ENCODE measurements at regions not wholly inside any gene's neighbourhood (a gene's known extent, or its start where the extent isn't known, plus 50 kb on each side); places are given as distances from the start of the nearest gene placed in this dataset.
"Not testable (repeated sequence)": the region's sequence is repeated elsewhere in the genome, so short reads cannot be mapped to it uniquely, and the experiment has no call there.

- not testable (repeated sequence) for DNase-seq
Measured at GRCh38 chr5:71343994-71344393, 111.5 kb upstream of the BDP1 start.

DNA sequence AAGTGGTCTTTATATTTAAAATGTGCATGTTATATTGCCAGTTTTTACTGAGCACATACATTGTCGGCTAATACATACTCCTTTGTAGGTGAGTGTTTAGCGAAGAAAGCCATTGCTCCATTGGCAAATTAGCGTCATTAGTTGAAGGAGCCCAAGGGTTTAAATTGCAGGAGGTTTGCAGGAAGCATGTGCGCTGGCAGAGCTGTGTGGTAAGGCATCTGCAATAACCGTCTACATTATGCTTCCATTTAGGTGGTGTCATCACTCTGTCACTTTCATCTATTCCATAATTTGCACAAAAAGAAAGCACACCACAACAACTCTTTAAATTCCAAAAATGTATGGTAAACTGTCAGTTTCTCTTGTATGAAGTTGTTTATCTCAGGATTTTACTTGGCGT lies 82.8 kb upstream of the BDP1 start:
- DNase-seq, result peak; percentile 54

- not testable (repeated sequence) for DNase-seq
Measured at GRCh38 chr5:71373054-71373734, 82.3 kb upstream of the BDP1 start.

DNA sequence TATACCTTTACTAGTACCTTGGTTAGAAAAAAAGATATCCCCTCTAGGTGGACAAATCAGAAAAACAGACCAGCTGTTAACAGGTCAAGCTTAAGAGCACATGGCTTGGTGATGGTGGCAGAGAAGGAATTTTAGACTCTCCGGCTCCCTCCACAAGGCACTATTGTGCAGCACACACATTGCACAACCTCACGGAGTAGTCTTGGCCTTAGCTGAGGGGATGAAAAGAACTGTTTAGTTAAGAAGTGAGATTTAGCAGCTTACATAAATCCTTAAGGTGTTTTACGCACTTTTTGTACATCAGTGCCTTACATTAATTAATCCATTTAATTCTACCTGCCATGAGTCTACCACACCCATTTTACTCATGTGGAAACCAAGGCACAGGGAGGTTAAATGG lies 71.2 kb upstream of the BDP1 start:
- DNase-seq, result not testable (repeated sequence)

- DNase-seq, result no peak
Measured at GRCh38 chr5:71384706-71385105, 70.7 kb upstream of the BDP1 start.

GRCh38 chr5:71385208-71385607 lies 70.2 kb upstream of the BDP1 start:
- DNase-seq, result not testable (repeated sequence)

- not testable (repeated sequence) for DNase-seq
Measured at GRCh38 chr5:71388184-71388583, 67.3 kb upstream of the BDP1 start.

GRCh38 chr5:71398400-71398799 lies 57.1 kb upstream of the BDP1 start:
- DNase-seq, result not testable (repeated sequence)

- not testable (repeated sequence) for DNase-seq
Measured at GRCh38 chr5:71398859-71399258, 56.6 kb upstream of the BDP1 start.

- not testable (repeated sequence) for DNase-seq
Measured at GRCh38 chr5:71399443-71399842, 56.0 kb upstream of the BDP1 start.

- DNase-seq, result not testable (repeated sequence)
Measured at GRCh38 chr5:71400626-71401025, 54.8 kb upstream of the BDP1 start.

DNA sequence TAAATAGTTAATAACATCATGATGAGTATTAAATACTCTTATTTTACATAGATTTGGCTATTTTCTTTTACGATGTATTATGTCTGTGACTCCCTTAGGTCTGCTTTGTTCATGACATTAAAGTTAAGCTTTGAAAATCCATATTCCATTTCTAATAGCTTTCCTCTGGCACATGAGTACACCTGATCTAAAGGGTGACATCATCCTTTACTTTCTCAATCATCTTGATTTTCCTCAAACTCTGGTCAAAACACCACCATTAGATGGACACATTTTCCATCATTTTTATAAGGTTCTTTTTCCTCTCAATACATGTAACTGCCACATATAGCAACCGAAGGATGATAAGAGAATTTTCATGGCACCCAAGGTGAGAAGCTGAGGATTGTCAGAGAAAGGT lies 54.3 kb upstream of the BDP1 start:
- not testable (repeated sequence) for DNase-seq

GRCh38 chr5:71401564-71401963 lies 53.9 kb upstream of the BDP1 start:
- not testable (repeated sequence) for DNase-seq

GRCh38 chr5:71404441-71404840 lies 51.0 kb upstream of the BDP1 start:
- DNase-seq, result not testable (repeated sequence)

GRCh38 chr5:71404936-71405335 lies 50.5 kb upstream of the BDP1 start:
- not testable (repeated sequence) for DNase-seq
